ENCODE measurements at regions not wholly inside any gene's neighbourhood (a gene's known extent, or its start where the extent isn't known, plus 50 kb on each side); places are given as distances from the start of the nearest gene placed in this dataset.

- TF ChIP-seq EP300 (IDR thresholded peaks at IDR 0.05): no peak
- no peak for TF ChIP-seq POLR2AphosphoS5 (IDR thresholded peaks at IDR 0.05)
- TF ChIP-seq, protein P1, sequence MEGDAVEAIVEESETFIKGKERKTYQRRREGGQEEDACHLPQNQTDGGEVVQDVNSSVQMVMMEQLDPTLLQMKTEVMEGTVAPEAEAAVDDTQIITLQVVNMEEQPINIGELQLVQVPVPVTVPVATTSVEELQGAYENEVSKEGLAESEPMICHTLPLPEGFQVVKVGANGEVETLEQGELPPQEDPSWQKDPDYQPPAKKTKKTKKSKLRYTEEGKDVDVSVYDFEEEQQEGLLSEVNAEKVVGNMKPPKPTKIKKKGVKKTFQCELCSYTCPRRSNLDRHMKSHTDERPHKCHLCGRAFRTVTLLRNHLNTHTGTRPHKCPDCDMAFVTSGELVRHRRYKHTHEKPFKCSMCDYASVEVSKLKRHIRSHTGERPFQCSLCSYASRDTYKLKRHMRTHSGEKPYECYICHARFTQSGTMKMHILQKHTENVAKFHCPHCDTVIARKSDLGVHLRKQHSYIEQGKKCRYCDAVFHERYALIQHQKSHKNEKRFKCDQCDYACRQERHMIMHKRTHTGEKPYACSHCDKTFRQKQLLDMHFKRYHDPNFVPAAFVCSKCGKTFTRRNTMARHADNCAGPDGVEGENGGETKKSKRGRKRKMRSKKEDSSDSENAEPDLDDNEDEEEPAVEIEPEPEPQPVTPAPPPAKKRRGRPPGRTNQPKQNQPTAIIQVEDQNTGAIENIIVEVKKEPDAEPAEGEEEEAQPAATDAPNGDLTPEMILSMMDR (IDR thresholded peaks at IDR 0.05): no peak
- no peak for TF ChIP-seq POLR2A (IDR thresholded peaks at IDR 0.05)
- DNase-seq (ENCODE audit: low spot score in 2 of 2): no peak
- no peaks in the 10 kb centered on the region for H3K36me3 ChIP-seq
- H3K4me1 ChIP-seq: no peaks in the 10 kb centered on the region
- no peaks in the 10 kb centered on the region for H3K27me3 ChIP-seq
- no peaks in the 10 kb centered on the region for H3K9me3 ChIP-seq
- no peak overlapping the region for H3K4me3 ChIP-seq
- no peak overlapping the region for H3K27ac ChIP-seq
These were observed 75.8 kb upstream of the PRKG2 start for GRCh38 chr4:81290813-81291212.

DNA sequence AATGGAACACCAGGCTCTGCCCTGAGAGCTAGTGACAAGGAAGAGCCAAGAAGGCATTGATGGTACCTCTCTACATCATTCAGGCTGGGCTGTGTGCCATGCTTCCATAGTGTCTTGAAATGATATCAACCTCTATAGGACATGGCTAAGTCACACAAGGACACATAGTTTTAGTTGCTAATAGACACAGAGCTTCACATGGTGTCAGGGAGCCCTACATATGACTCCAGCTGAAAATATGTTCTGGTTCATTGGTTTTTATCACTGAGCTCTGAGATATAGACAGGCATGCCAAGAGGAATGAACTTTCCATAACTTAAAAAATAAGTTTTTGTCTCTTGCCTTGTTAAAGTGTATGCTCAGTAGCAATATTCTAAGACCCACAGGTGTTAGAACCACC, 72.1 kb upstream of the PRKG2 start:
- TF ChIP-seq EP300 (IDR thresholded peaks at IDR 0.05) (no peak), POLR2AphosphoS5 (IDR thresholded peaks at IDR 0.05) (no peak), POLR2A (IDR thresholded peaks at IDR 0.05) (no peak)
- TF ChIP-seq, protein P1 (IDR thresholded peaks at IDR 0.05): no peak
- DNase-seq (ENCODE audit: low spot score in 2 of 2): no peak
- H3K9me3 ChIP-seq: no peaks in the 10 kb centered on the region
- no peaks in the 10 kb centered on the region for H3K27me3 ChIP-seq
- no peak overlapping the region for H3K27ac ChIP-seq
- no peaks in the 10 kb centered on the region for H3K36me3 ChIP-seq
- no peak overlapping the region for H3K4me3 ChIP-seq
- no peaks in the 10 kb centered on the region for H3K4me1 ChIP-seq

DNA sequence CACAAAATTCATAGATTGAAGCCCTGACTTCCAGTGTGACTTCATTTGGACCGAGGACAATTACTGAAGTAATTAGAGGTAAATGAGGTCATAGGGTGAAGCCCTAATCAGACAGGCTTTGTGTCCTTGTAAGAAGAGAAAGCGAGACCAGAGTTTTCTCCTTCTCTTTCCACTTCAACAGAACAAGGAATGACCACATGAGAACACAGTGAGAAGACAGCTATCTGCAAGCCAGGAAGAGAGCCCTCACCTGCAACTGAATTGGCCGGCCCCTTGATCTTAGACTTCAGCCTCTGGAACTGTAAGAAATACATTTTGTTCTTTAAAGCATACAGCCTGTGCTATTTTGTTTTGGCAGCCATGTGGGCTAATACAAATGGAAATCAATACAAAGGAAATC, 67.1 kb upstream of the PRKG2 start:
- H3K27ac ChIP-seq: no peak overlapping the region
- WGBS: 95% methylated on average over 3 of the region's 3 CpGs
- H3K27me3 ChIP-seq: no peaks in the 10 kb centered on the region
- no peaks in the 10 kb centered on the region for H3K36me3 ChIP-seq
- no peak for TF ChIP-seq EP300 (IDR thresholded peaks at IDR 0.05)
- TF ChIP-seq, protein P1 (IDR thresholded peaks at IDR 0.05): no peak
- no peak for TF ChIP-seq POLR2AphosphoS5 (IDR thresholded peaks at IDR 0.05)
- TF ChIP-seq POLR2A (IDR thresholded peaks at IDR 0.05): no peak
- H3K9me3 ChIP-seq: no peaks in the 10 kb centered on the region
- no peak for DNase-seq (ENCODE audit: low spot score in 2 of 2)
- no peak overlapping the region for H3K4me3 ChIP-seq
- no peaks in the 10 kb centered on the region for H3K4me1 ChIP-seq

- WGBS: 96% methylated on average over 1 of the region's 1 CpG
- no peak overlapping the region for H3K27ac ChIP-seq
- H3K36me3 ChIP-seq: no peaks in the 10 kb centered on the region
These were observed 59.4 kb upstream of the PRKG2 start for GRCh38 chr4:81274460-81274859.

DNA sequence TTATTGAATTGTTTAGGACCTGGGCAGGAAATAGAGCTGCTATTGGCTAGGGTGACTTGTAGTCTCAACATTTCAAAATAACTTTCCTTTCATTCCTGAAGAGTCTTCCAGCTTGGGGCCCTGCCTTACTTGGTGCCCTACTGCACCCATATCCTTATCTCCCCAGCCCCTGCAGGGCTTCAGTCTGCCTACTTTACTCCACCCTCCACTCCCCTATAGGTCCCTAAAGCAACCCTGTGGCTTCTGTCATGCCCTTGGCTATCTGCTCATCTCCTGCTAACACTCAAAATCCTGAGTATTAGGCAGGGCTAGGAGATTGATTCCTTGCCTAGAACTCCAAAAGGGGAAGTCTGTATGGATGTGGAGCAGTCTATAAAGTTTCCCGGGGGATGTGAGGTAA, 57.6 kb upstream of the PRKG2 start:
- Histone ChIP-seq H3K27me3 (no peaks in the 10 kb centered on the region), H3K36me3 (no peaks in the 10 kb centered on the region), H3K9me3 (no peaks in the 10 kb centered on the region), H3K4me3 (no peak overlapping the region), H3K4me1 (no peaks in the 10 kb centered on the region), H3K27ac (no peak overlapping the region)
- 88% methylated on average over 1 of the region's 1 CpG for WGBS
- DNase-seq (ENCODE audit: low spot score in 2 of 2): no peak
- TF ChIP-seq POLR2AphosphoS5 (IDR thresholded peaks at IDR 0.05) (no peak), POLR2A (IDR thresholded peaks at IDR 0.05) (no peak), EP300 (IDR thresholded peaks at IDR 0.05) (no peak)
- TF ChIP-seq, protein P1 (IDR thresholded peaks at IDR 0.05): no peak

More at GRCh38 chr4:81274460-81274859, 59.4 kb upstream of the PRKG2 start:
- H3K9me3 ChIP-seq: no peaks in the 10 kb centered on the region
- H3K4me3 ChIP-seq: no peak overlapping the region
- H3K4me1 ChIP-seq: no peaks in the 10 kb centered on the region
- DNase-seq (ENCODE audit: low spot score in 2 of 2): no peak
- no peak for TF ChIP-seq EP300 (IDR thresholded peaks at IDR 0.05)
- TF ChIP-seq, protein P1 (IDR thresholded peaks at IDR 0.05): no peak
- H3K27me3 ChIP-seq: no peaks in the 10 kb centered on the region

Data from suprapubic skin (tissue), 4 donors.